ENCODE measurements at regions not wholly inside any gene's neighbourhood (a gene's known extent, or its start where the extent isn't known, plus 50 kb on each side); places are given as distances from the start of the nearest gene placed in this dataset.

- no peak overlapping the region; the same call in 1 of the 2 replicates for H3K14ac ChIP-seq (ENCODE audit: insufficient read depth, low read length)
- H4K8ac ChIP-seq (replicated peaks; ENCODE audit: insufficient read length, low read depth, low read length), result no peak overlapping the region
- no peaks in the 10 kb centered on the region for H3K27me3 ChIP-seq (ENCODE audit: insufficient read depth, low read length)
- H3K27ac ChIP-seq (ENCODE audit: insufficient read length, low read depth, low read length), result no peak overlapping the region
- no peaks in the 10 kb centered on the region for H3K23me2 ChIP-seq (ENCODE audit: insufficient read length, low read depth, low read length, poor library complexity, severe bottlenecking)
- H3K79me1 ChIP-seq (ENCODE audit: insufficient read depth, low read depth, low read length, poor library complexity, severe bottlenecking), result no peaks in the 10 kb centered on the region
- H2BK120ac ChIP-seq (ENCODE audit: low read depth, low read length, poor library complexity, severe bottlenecking), result no peak overlapping the region
- no peak overlapping the region for H3K18ac ChIP-seq (ENCODE audit: insufficient read length, low read depth, low read length)
- peaks cover 6% of the 10 kb centered on the region for H3K27me3 Mint-ChIP-seq (ENCODE audit: low read depth)
- no peak overlapping the region for H4K5ac ChIP-seq (ENCODE audit: insufficient read length, low read depth, low read length)
- no peaks in the 10 kb centered on the region for H4K20me1 ChIP-seq (ENCODE audit: control insufficient read depth, insufficient read depth, insufficient read length)
- H3K23ac ChIP-seq (ENCODE audit: insufficient read length, low read depth, low read length), result no peak overlapping the region
- no peak overlapping the region for H3K4me2 ChIP-seq (ENCODE audit: insufficient read depth, insufficient read length, low read length)
- H3K27ac Mint-ChIP-seq, result no peak overlapping the region
- H3K9me3 Mint-ChIP-seq, result peaks cover 47 to 51% of the 10 kb centered on the region in 2 experiments
- no peak overlapping the region for H2AFZ ChIP-seq (ENCODE audit: low read length)
- H3K79me2 ChIP-seq (ENCODE audit: insufficient read depth, low read length), result no peaks in the 10 kb centered on the region
- H2BK20ac ChIP-seq (ENCODE audit: low read depth, low read length, poor library complexity, severe bottlenecking), result no peak overlapping the region
- H3K9me3 ChIP-seq (ENCODE audit: control insufficient read depth, low read depth, low read length), result no peaks in the 10 kb centered on the region
- no peak for DNase-seq
- H2BK12ac ChIP-seq (ENCODE audit: insufficient read length, low read depth, low read length), result no peak overlapping the region
- H2AK5ac ChIP-seq (ENCODE audit: insufficient read length, low read length), result no peak overlapping the region
- no CpG with 5 or more reads among the region's 2 CpGs for WGBS (ENCODE audit: extremely low coverage, insufficient read length, low lambda C conversion rate)
- H3K56ac ChIP-seq (ENCODE audit: insufficient read length, low read depth, low read length), result no peak overlapping the region
- H3K4me1 Mint-ChIP-seq, result no peaks in the 10 kb centered on the region
- H3K9ac ChIP-seq (ENCODE audit: extremely low read depth, insufficient read length, low read length), result no peak overlapping the region
- no peak overlapping the region for H2BK15ac ChIP-seq (ENCODE audit: low read depth, low read length)
- H3K4ac ChIP-seq (ENCODE audit: low read depth, low read length), result no peak overlapping the region
- no peak overlapping the region for H3T11ph ChIP-seq (ENCODE audit: low read length)
- H2BK5ac ChIP-seq (ENCODE audit: insufficient read length, low read length), result no peak overlapping the region
- no peaks in the 10 kb centered on the region for H3K4me1 ChIP-seq (ENCODE audit: insufficient read depth, low read length)
- no peak overlapping the region for H3K4me3 Mint-ChIP-seq
- peaks cover 5 to 27% (median 16%) of the 10 kb centered on the region in 3 experiments for H3K36me3 Mint-ChIP-seq (ENCODE audit: insufficient read depth in 1 of 3, low read depth in 3 of 3)
- TF ChIP-seq, protein P1, sequence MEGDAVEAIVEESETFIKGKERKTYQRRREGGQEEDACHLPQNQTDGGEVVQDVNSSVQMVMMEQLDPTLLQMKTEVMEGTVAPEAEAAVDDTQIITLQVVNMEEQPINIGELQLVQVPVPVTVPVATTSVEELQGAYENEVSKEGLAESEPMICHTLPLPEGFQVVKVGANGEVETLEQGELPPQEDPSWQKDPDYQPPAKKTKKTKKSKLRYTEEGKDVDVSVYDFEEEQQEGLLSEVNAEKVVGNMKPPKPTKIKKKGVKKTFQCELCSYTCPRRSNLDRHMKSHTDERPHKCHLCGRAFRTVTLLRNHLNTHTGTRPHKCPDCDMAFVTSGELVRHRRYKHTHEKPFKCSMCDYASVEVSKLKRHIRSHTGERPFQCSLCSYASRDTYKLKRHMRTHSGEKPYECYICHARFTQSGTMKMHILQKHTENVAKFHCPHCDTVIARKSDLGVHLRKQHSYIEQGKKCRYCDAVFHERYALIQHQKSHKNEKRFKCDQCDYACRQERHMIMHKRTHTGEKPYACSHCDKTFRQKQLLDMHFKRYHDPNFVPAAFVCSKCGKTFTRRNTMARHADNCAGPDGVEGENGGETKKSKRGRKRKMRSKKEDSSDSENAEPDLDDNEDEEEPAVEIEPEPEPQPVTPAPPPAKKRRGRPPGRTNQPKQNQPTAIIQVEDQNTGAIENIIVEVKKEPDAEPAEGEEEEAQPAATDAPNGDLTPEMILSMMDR (conservative IDR thresholded peaks at IDR 0.05), result no peak
- no peak overlapping the region for H4K91ac ChIP-seq (ENCODE audit: insufficient read length, low read depth, low read length)
These were observed 190.4 kb upstream of the RPRM start for GRCh38 chr2:153668923-153669322.
